ENCODE measurements at regions not wholly inside any gene's neighbourhood (a gene's known extent, or its start where the extent isn't known, plus 50 kb on each side); places are given as distances from the start of the nearest gene placed in this dataset.
A peak's percentile ranks its signal among the peaks of the same experiment; 100 is the strongest.

DNA sequence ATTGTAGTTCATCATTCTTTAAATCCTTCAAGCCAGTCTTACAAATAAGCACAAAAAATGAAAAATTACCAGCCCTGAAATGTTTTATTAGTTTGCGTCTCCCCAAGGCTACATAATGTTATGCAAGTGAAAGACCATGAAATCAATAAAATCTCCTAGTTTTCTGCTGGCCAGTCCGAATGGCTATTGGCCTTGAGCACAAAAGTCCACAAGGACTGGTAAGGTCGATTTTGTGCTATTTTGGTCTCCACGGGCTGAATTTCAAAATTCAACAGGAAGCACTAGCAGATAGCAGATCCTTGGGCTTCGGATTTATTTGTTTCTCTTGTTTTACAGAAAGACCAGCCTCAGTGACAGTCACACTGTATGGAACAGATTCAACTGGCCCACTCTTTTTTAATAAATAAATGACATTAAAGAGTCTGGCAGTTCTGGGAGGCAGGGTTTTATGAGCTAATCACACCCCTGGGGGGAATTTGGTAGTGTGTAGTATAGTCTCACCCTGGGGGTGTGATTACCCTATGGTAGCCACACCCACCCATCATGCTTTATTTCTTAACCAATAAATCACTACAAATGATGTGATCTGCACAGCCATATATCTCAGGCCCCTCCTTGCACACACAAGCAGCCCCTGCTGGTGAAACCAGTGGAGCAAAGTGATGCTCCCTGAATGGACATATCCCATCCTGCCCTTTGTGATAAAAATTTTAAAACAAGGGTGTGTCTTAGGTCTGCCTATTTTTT lies 51.1 kb upstream of the TMEM33 start:
- no peak for DNase-seq

DNA sequence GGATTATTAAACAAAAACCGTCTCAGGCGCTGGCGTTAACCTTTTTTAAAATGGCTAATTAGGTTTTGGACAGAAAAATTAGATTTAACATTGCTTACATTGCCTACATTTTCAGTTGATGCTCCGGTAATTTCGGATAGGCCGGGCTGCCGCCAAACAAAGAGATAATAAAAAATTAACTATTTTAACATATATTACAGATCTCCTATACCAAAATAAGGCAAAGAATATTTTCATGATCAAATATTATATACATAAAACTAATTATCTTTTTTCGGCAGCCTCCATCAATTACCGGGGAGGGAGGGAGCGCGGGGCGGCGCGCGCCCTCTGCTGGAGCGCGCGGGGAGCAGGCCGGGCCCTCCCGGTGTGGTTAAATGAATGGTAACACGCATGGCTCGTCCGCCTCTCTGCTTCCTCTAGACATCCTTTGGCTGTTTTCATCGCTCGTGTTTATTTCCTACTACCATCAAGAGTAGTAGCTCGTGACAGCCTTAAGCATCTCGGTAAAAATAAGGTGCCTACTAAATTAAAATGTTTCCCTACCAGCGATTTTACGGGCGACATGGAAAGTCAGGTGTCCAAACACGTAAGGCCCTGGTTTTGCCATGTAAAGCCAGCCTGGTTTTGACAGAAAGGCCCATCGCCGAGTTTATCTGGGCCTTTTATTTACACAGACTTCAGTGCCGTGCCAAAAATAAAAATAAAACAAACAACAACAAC lies 52.4 kb upstream of the TMEM33 start:
- peak; percentile 64 to 69 for DNase-seq

DNA sequence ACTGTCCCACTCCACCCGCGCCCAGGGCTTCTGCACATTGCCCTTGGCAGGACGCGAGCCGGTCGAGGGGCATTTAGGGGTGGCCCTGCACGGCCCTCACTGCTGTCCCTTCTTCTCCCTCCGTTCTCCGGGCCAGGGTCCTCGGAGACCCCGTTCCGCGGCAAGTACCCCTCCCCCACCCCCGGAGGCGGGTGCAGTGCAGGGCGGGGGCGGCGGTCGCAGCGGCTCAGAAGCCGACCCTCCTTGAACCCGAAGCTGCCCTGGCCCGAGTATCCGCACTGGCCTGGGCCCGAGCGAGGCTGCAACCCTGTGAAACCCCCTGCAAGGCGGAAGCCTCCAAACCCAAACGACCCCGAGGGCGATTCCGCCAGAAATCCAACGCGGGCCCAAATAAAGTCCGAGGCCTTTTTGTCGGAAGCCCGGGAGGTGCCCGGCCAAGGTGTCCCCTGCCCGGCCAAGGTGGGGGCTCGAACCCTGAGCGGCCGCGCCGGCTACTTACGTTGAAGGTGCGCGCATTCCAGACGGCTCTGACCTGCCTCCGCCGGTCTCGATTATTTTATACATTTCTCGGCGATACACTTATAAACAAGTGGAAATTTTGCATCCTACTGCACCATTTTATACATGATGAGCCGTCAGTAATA lies 53.1 kb upstream of the TMEM33 start:
- no peak for DNase-seq

DNA sequence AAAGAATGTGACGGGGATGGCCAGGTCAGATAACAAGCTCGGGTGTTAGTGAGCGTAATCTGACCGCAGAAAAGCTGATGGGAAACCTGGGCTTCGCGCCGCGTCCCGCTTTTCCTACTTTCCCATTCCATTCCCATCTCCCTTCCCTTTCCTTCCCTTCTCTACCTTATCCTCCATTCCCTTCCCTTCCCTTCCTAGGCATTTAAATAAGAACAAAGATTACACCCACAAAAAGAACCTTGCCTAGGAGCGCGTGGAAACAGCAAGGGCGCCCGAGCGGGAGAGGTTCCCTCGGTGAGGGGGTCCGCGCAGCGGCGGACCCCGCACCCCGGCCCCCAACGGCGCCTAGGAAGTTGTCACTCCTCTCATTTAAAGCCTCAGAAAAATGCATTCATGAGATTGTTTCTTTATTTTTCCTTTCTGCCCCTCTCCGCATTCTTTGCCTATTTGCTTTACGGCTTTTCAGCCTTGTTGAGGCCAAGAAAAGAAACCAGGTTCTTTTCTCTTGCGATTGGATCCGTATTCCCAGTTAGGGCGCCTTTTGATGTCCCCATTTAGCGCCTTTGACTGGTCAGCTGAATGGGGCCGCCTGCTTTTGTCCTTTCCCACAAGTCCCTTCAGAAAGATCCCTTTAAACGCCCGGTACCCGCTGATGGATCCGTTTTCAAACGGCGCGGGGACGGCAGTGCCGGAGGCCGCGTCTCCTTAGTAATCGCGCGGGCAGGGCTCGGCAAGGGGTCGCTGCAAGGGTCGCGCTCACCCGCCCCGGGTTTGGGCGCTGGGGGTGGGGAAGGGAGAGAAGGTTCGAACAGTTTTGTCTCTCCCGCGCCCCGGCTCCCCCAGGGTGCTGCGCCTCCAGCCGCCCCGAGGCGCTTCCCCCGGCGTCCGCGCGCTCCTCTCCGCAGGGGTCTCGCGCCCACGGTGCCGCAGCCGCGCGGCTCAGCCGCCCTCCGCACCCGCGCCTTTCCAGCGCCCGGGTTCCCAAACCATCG lies 54.1 kb upstream of the TMEM33 start:
- DNase-seq, result no peak

- no peak for DNase-seq
These were observed 55.0 kb upstream of the TMEM33 start for GRCh38 chr4:41880022-41880837.

GRCh38 chr4:41879552-41879951 lies 55.7 kb upstream of the TMEM33 start:
- no peak for DNase-seq

DNA sequence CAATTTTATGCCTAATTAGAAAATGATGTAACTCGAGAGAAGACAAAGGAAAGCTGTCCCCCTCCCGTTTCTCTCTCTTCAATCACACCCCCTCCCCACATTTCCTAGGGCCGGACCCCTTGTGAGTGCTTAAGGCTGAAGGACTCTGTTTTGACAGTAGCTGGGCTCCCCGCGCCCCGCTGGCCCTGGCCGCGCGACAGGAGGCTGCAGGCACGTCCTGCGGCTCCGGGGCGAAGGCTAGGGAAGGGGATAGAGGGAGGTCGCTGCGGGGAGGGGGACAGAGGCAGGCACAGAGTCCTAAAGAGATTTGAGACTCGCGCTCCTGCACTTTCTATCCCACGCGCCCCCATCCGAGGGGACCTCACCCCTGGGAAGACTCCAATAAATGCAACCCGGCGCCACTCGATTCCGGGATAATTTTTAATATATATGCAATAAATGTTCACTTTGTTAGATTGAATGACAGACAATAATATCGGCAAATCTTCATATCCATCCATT lies 56.2 kb upstream of the TMEM33 start:
- no peak for DNase-seq

DNA sequence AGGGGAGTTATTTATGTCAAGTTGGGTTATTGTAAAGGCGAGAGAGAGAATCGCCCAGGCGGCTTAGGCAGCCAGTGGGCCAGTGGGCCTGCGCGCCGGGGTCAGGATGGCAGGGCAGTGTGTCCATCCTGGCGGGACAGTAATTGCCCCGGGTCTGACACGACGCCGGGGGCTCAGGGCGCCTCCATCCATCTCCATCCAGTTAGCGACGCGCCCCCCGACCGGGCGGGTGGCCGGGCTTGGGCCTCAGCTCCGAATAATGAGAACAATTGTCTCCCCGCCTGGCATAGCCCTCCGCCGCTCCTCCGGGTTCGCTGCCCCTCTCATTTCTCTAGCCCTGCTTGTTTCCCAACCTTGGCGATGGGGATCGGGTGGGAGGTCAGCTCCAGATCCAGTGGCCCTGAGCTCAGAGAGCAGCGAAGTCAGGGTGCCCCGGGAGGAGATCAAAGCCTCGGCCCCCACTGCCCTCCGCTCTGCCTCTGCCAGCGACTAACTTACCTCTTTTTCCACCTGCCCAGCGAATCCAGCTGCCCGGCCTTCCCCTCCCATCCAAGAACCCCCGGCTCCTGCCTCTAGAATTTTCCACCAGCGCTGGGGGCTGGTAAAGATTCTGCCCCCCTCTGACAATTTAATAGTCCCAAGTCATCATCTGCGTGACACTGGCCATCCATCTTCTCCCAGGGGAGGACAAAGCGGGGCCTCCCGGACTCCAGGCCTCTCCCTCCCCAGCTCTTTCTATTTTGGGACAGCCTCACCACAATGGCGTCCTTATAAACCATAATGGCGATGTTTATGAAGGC lies 56.9 kb upstream of the TMEM33 start:
- no peak for DNase-seq

DNA sequence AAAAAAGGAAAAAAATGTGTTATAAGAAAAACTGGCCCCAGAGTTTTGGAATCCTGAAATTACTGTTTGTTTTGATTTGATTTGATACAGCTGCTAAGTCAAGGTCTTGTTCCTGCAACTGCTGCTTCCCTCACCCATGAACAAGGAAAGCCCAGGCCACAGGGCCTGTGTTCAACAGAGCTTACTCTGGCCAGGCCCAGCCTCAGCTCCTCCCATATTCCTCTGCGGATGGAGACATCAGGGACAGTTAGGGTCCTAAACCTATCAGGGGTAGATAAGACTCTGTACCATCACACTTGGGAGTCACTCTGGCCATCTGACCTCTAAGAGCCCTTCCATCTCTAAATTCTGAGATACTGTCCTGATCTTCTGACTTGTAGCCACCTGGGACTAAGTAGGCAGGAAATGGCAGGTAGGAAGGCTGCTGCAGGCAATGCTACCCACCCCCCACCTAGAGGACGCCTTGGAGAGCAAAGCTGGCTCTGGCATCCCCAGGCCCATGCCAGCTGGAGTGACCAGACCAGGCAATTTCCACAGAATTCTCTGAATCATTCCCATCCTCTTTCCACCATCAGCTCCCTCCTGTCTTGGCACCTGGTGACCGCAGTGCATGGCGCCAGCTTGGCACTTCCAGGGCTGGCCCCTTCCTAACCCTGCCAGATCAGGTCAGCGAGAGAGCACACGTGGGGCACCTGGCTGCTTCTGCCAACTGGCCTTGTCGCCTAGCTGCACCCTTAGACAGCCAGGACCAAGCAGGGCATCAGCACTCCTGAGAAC lies 58.0 kb upstream of the TMEM33 start:
- DNase-seq, result no peak

GRCh38 chr4:41874873-41875272 lies 60.4 kb upstream of the TMEM33 start:
- DNase-seq, result no peak

DNA sequence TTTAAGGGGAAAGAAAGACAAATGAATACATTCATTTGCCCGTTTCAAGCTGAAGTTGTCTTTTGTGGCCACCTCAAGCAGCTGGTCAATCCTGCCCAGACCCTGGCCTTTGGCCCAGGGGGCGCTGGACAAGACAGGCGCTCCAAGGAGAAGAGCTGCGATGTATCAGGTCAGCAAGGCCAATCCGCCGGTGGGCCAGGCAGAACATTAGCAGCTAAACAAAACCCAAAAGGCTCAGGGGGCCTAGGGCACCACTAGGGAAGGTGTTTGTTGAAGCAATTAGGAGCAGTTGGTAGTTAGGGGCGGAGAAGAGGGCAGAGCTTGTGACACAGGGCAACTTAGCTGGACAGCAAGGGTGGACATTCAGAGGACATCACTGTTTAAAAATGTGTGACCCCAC lies 60.8 kb upstream of the TMEM33 start:
- no peak for DNase-seq

DNA sequence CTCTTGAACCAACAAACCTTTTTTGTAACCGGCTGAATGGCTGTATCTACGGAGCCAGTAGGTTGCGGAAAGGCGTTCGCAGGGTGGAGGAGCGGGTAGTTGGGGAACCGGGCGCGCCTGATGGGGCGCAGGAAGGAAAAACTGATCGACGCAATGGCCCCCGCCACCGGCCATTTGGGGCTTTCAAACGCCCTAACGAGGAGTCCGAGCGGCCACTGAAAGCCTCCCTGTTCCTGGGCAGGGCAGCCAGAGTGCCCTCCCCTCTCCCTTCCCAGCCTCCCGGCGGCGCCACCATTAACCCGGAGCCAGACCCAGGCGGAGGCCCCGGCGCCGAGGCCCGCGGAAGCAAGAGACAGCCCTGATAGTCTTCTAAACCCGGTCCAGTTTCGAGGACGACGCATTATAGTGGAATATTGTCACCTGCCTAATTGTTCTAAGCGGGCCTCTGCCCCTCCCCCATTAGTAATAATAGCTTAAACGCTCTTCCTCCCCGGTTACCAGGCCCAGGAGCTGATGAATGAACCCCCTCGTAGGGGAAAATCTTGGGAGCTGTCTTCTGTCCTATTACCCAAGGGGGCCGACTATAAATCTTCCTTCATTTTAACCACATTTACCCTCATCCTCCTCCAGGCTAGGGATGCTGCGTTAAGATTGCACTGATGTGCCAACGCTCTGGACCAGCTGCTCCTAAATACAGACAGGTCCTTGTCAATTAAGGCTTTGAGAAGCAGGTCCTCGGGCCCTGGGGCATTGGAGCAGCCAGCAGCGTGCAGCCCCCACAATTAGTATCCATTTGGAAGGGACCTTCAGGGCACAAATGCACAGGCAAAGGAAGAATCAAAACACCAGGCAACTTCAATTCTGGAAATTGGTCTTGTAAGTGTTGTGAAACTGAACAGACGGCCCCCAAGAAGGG lies 61.6 kb upstream of the TMEM33 start:
- no peak for DNase-seq

DNA sequence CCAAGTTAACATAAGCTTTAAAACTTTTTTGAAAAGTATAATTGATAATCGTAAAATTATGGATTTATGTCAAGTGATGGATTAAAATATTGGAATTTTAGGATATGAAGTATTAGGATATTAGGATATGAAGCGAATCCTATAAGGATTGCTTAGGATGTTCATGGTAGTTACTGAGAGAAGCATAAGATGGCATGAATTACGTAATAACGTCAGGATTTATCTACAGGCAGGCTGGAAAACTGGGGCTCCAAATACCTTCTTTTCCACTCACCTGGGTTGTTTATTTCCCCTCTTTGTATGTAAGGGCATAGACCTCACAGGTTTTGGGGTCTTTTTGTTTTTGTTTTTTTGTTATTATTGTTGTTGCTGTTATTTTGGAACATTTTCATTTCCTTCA lies 65.2 kb upstream of the TMEM33 start:
- DNase-seq, result no peak

GRCh38 chr4:41866799-41867677 lies 68.2 kb upstream of the TMEM33 start:
- DNase-seq, result no peak

GRCh38 chr4:41865981-41866798 lies 69.0 kb upstream of the TMEM33 start:
- no peak for DNase-seq

GRCh38 chr4:41865306-41865980 lies 69.8 kb upstream of the TMEM33 start:
- no peak for DNase-seq
